AG09309 (cell line): ENCODE measurements at regions not wholly inside any gene's neighbourhood (a gene's known extent, or its start where the extent isn't known, plus 50 kb on each side); places are given as distances from the start of the nearest gene placed in this dataset.
"Not testable (repeated sequence)": the region's sequence is repeated elsewhere in the genome, so short reads cannot be mapped to it uniquely, and the experiment has no call there.

Source experiments
- DNase-seq: peaks from one replicate; pipeline ENCODE4 v3.0.0-alpha.2; 2010; ENCODE audit warnings: low read depth
- H3K4me3 ChIP-seq: 2 replicates; pipeline ENCODE4 v1.5.1; 2011; ENCODE audit warnings: mild to moderate bottlenecking, low read depth, low read length, moderate library complexity; ENCODE audit not compliant: control insufficient read depth
- TF ChIP-seq, protein P1 (sequence below): IDR thresholded peaks from 2 replicates; pipeline ENCODE4 v1.5.1; 2011; ENCODE audit warnings: mild to moderate bottlenecking, low read depth, low read length, inconsistent platforms; ENCODE audit not compliant: insufficient read depth, control insufficient read depth; ENCODE audit errors: missing control alignments

DNA sequence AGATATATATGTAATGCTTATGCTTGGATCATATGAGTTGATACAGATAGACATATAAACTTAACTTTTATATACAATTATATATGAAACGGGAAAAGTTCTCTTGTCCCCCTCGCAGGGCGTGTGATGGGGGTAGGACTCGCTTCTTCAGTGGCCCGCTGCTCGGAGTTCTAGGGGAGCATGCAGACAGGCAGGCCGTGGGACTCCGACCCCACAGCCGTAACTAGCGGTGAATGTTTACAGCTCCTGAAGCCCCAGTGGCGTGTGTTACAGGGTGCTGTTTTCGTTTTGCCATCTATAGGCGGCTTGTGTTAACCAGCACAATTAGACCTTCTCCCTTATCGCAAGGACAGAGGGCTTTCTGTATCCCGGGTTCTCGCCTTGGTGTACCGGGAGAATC is 1899.8 kb downstream of the PCDH9 start:
- no peak overlapping the region for H3K4me3 ChIP-seq
- DNase-seq = no peak
- TF ChIP-seq, protein P1, sequence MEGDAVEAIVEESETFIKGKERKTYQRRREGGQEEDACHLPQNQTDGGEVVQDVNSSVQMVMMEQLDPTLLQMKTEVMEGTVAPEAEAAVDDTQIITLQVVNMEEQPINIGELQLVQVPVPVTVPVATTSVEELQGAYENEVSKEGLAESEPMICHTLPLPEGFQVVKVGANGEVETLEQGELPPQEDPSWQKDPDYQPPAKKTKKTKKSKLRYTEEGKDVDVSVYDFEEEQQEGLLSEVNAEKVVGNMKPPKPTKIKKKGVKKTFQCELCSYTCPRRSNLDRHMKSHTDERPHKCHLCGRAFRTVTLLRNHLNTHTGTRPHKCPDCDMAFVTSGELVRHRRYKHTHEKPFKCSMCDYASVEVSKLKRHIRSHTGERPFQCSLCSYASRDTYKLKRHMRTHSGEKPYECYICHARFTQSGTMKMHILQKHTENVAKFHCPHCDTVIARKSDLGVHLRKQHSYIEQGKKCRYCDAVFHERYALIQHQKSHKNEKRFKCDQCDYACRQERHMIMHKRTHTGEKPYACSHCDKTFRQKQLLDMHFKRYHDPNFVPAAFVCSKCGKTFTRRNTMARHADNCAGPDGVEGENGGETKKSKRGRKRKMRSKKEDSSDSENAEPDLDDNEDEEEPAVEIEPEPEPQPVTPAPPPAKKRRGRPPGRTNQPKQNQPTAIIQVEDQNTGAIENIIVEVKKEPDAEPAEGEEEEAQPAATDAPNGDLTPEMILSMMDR = no peak

DNA sequence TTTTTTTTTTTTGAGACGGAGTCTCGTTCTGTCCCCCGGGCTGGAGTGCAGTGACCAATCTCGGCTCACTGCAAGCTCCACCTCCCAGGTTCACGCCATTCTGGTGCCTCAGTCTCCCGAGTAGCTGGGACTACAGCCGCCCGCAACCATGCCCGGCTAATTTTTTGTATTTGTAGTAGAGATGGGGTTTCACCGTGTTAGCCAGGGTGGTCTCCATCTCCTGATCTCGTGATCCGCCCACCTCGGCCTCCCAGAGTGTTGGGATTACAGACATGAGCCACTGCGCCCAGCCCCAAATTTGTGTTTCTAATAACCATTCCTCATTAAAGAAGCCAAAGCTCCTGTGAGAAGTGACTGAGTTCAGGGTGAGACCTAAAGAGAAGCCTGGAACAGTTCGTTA is 1906.9 kb downstream of the PCDH9 start:
- not testable (repeated sequence) for DNase-seq, H3K4me3 ChIP-seq

DNA sequence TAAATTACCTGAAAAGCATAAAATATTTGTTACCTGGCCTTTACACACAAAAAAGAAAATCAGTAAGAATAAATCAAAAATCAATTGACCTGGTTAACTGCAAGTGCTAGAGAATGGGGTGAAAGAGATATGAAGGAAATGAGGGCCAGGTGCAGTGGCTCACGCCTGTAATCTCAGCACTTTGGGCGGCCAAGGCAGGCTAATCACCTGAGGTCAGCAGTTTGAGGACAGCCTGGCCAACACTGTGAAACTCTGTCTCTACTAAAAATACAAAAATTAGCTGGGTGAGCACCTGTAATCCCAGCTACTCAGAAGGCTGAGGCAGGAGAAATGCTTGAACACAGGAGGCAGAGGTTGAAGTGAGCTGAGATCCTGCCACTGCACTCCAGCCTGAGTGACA is 1908.7 kb downstream of the PCDH9 start:
- not testable (repeated sequence) for DNase-seq, H3K4me3 ChIP-seq

DNA sequence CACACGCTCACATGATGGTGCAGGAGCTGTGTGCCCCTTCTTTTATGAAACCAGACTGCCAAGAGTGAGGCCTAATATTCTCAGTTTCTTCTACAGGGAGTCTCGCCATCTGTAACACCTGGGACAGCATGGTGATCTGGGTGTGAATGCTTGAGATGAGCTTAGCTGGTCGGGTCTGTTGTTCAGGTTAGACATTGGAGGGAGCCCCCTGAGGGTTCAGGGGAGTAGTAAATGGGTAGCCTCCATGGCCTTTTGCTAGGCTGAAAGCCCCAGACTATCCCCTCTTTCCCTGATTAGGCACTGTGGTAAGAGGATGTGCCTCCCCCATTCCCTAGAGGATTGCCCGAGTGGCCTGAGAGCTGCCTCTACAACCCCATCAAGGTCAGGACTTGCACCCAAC is 1916.1 kb downstream of the PCDH9 start:
- DNase-seq = no peak
- TF ChIP-seq, protein P1 = no peak
- H3K4me3 ChIP-seq = no peak overlapping the region

DNA sequence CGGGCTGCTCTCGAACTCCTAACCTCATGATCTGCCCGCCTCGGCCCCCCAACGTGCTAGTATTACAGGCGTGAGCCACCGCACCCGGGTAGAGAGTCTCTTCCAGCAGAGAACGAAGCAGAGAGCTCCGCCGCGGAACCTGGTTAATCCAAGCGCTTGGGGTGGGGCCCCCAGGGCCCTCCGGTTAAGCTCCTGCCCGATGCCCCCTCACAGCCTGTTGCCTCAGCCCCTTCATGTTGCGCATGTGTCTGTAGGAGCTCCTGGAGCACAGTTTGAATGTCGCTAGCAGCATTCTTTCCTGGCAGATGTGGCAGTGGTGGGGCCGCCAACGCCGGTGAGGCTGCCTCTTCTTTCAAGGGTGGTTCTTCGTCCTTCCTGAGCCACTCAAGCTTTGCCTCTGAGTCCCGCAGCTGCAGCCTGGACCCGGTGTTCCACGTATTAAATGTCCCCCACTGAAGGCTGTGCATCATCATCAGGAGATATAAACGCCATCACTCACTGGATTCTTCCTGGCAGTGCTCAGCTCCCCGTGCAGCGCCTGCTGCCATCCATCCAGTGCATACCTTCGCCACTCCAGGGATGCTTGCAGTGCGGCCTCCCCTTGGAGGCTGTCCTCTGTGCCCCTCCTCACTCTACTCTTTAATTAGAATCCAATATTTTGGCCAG is 1919.3 kb downstream of the PCDH9 start:
- H3K4me3 ChIP-seq = no peak overlapping the region
- TF ChIP-seq, protein P1 = no peak
- DNase-seq = no peak

DNA sequence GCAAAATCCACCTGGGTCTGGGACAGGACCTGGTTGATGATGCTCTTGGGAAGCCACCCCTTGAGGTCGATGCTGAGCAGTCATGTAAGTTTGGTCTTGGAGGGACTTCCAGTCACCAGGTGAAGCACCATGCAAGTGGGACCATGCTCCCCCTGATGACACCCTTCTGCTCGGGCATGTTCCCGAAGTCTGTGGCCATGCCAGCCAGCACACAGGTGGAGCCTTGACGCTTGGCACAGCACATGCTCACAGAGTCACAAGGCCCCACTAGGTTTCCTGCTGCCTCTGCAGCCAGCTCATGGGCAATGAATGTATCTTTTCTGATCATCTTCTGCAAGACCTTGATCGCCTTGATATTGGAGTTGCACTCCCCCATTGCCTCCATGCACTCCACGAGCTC is 1920.2 kb downstream of the PCDH9 start:
- TF ChIP-seq, protein P1 = no peak
- no peak for DNase-seq
- H3K4me3 ChIP-seq = no peak overlapping the region

DNA sequence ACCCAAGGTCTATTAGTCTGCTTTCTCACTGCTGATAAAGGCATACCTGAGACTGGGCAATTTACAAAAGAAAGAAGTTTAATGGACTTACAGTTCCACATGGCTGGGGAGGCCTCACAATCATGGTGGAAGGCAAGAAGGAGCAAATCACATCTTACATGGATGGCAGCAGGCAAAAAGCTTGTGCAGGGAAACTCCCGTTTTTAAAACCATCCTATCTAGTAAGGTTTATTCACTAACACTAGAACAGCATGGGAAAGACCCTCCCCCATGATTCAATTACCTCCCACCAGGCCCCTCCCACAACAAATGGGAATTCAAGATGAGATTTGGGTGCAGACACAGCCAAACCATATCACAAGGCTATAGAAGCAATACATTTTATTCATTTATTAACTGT is 1921.4 kb downstream of the PCDH9 start:
- not testable (repeated sequence) for H3K4me3 ChIP-seq, DNase-seq

DNA sequence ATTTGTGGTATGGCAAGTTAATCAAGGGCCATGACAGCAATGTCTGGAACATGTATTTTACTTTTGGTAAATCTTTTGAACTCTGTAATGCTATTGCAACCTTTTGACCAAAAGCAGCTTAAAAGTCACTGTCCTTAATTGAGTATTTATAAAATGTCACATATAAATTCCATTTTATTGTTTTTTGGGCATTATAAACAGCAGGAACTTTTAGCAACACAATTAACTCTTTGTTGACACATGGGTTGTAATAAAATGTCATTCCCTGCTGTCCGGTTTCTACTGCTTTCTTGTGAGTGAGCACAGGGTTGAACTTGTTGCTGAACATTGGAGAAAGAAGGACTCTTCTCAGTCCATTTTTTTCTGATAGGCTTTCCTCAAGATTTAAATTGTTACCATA is 1923.1 kb downstream of the PCDH9 start:
- TF ChIP-seq, protein P1 = no peak
- H3K4me3 ChIP-seq = no peak overlapping the region
- no peak for DNase-seq
